Spleen (tissue), 7 donors: ENCODE measurements at regions not wholly inside any gene's neighbourhood (a gene's known extent, or its start where the extent isn't known, plus 50 kb on each side); places are given as distances from the start of the nearest gene placed in this dataset.

Experiments used
- CTCF ChIP-seq, 11 experiments: fragments of 200-600 bp in 7 of 11; fragments of 450-650 bp in 4 of 11; sonication (generic) in 4 of 11; IDR thresholded peaks in 8 of 11; conservative IDR thresholded peaks in 3 of 11; 1 replicate in 7 of 11; 2 replicates in 4 of 11; pipeline versions ENCODE4 v1.4.0 to v1.8.0; 2016 to 2021; ENCODE audit warnings: antibody characterized with exemption in 11 of 11, inconsistent platforms in 4 of 11, mild to moderate bottlenecking in 1 of 11
- POLR2A ChIP-seq, 3 donors: fragments of 450-650 bp; IDR thresholded peaks; one replicate each; pipeline ENCODE4 v1.5.1; 2017; ENCODE audit warnings: antibody characterized with exemption in 3 of 3, mild to moderate bottlenecking in 1 of 3
- POLR2AphosphoS5 ChIP-seq, 3 donors: sonication (generic); formaldehyde crosslinking; IDR thresholded peaks; one replicate each; pipeline ENCODE4 v1.5.1; 2017; ENCODE audit warnings: antibody characterized with exemption in 3 of 3
- donor health status: DM: no; HTN: no; CAD: no; lungs with moderate emphysema.
- donor health status: DM: no; HTN: no; CAD: no.
- donor health status: DM: no; HTN: no; CAD: no.

GRCh38 chr1:5485436-5485835, 506.8 kb downstream of the NPHP4 start:
- TF ChIP-seq POLR2A (IDR thresholded peaks at IDR 0.05) = no peak
- TF ChIP-seq POLR2AphosphoS5 (IDR thresholded peaks at IDR 0.05) = no peak
- no peak for TF ChIP-seq CTCF (IDR thresholded peaks at IDR 0.05 in 8 of 11, conservative IDR thresholded peaks at IDR 0.05 in 3 of 11)
